Liver (tissue), 3 donors: ENCODE measurements at regions not wholly inside any gene's neighbourhood (a gene's known extent, or its start where the extent isn't known, plus 50 kb on each side); places are given as distances from the start of the nearest gene placed in this dataset.

Experiments
- HNF4A ChIP-seq, 2 donors: conservative IDR thresholded peaks; 2 replicates each; pipeline ENCODE4 v1.6.1; 2016; ENCODE audit warnings: antibody characterized with exemption in 2 of 2, mild to moderate bottlenecking in 2 of 2
- JUND ChIP-seq, 2 donors: IDR thresholded peaks; 2 replicates each; pipeline ENCODE4 v1.6.1; 2016; ENCODE audit warnings: antibody characterized with exemption in 2 of 2
- NR2F2 ChIP-seq: IDR thresholded peaks from 2 replicates; pipeline ENCODE4 v1.6.1; 2016; ENCODE audit warnings: antibody characterized with exemption
- RAD21 ChIP-seq, 2 donors: IDR thresholded peaks; 2 replicates each; pipeline ENCODE4 v1.6.1; 2016; ENCODE audit warnings: antibody characterized with exemption in 2 of 2, mild to moderate bottlenecking in 2 of 2
- REST ChIP-seq: IDR thresholded peaks from 2 replicates; pipeline ENCODE4 v1.6.1; 2016; ENCODE audit warnings: antibody characterized with exemption, mild to moderate bottlenecking
- TAF1 ChIP-seq: conservative IDR thresholded peaks from 2 replicates; pipeline ENCODE4 v1.6.1; 2016; ENCODE audit warnings: antibody characterized with exemption, mild to moderate bottlenecking
- YY1 ChIP-seq: IDR thresholded peaks from 2 replicates; pipeline ENCODE4 v1.6.1; 2016; ENCODE audit warnings: antibody characterized with exemption, mild to moderate bottlenecking
- TF ChIP-seq, protein P1 (sequence below): fragments of 150-350 bp; IDR thresholded peaks from 2 replicates; pipeline ENCODE4 v1.5.1; 2017; ENCODE audit warnings: improper control_type of control experiment, low read depth, low read length; ENCODE audit not compliant: missing input control
- TF ChIP-seq, protein P2 (sequence below): IDR thresholded peaks from 2 replicates; pipeline ENCODE4 v1.6.1; 2016; ENCODE audit warnings: antibody characterized with exemption
- TF ChIP-seq, protein P3 (sequence below): IDR thresholded peaks from 2 replicates; pipeline ENCODE4 v1.6.1; 2016; ENCODE audit warnings: antibody characterized with exemption
- donor health status: healthy.
- donor health status: healthy.

GRCh38 chr10:78630944-78631838 is 437.6 kb upstream of the ZMIZ1 start:
- TF ChIP-seq, protein P1, sequence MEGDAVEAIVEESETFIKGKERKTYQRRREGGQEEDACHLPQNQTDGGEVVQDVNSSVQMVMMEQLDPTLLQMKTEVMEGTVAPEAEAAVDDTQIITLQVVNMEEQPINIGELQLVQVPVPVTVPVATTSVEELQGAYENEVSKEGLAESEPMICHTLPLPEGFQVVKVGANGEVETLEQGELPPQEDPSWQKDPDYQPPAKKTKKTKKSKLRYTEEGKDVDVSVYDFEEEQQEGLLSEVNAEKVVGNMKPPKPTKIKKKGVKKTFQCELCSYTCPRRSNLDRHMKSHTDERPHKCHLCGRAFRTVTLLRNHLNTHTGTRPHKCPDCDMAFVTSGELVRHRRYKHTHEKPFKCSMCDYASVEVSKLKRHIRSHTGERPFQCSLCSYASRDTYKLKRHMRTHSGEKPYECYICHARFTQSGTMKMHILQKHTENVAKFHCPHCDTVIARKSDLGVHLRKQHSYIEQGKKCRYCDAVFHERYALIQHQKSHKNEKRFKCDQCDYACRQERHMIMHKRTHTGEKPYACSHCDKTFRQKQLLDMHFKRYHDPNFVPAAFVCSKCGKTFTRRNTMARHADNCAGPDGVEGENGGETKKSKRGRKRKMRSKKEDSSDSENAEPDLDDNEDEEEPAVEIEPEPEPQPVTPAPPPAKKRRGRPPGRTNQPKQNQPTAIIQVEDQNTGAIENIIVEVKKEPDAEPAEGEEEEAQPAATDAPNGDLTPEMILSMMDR = no peak
- TF ChIP-seq, protein P2, sequence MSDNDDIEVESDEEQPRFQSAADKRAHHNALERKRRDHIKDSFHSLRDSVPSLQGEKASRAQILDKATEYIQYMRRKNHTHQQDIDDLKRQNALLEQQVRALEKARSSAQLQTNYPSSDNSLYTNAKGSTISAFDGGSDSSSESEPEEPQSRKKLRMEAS = no peak
- TF ChIP-seq REST = no peak
- no peak for TF ChIP-seq YY1
- no peak for TF ChIP-seq TAF1
- no peak for TF ChIP-seq JUND (IDR thresholded peaks at IDR 0.05)
- no peak for TF ChIP-seq RAD21 (IDR thresholded peaks at IDR 0.05)
- no peak for TF ChIP-seq NR2F2
- TF ChIP-seq, protein P3, sequence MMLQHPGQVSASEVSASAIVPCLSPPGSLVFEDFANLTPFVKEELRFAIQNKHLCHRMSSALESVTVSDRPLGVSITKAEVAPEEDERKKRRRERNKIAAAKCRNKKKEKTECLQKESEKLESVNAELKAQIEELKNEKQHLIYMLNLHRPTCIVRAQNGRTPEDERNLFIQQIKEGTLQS = no peak
- no peak for TF ChIP-seq HNF4A (conservative IDR thresholded peaks at IDR 0.05)
